GM23338 (cell line): ENCODE measurements at regions not wholly inside any gene's neighbourhood (a gene's known extent, or its start where the extent isn't known, plus 50 kb on each side); places are given as distances from the start of the nearest gene placed in this dataset.
"Not testable (repeated sequence)": the region's sequence is repeated elsewhere in the genome, so short reads cannot be mapped to it uniquely, and the experiment has no call there.

Experiments used
- ATAC-seq: fragments of 200-7000 bp; cut with Tn5 transposase; 3 replicates; pipeline ENCODE4 v1.9.1; 2020
- DNase-seq: peaks from one replicate; pipeline ENCODE4 v3.0.0-alpha.2; 2015; ENCODE audit warnings: low spot score
- H2AFZ ChIP-seq: fragments of 200-600 bp; sonication (generic); 2 replicates; pipeline ENCODE4 v1.8.0; 2016; ENCODE audit warnings: antibody characterized with exemption, mild to moderate bottlenecking, moderate library complexity
- H3F3A ChIP-seq: fragments of 200-600 bp; sonication (generic); replicated peaks from 2 replicates; pipeline ENCODE4 v1.8.0; 2017; ENCODE audit warnings: antibody characterized with exemption, mixed run types, low read depth
- H3K27ac ChIP-seq: fragments of 200-600 bp; sonication (generic); 2 replicates; pipeline ENCODE4 v1.6.1; 2016; ENCODE audit warnings: low read depth
- H3K27me3 ChIP-seq: fragments of 200-600 bp; sonication (generic); 2 replicates; pipeline ENCODE4 v1.8.0; 2016; ENCODE audit warnings: mild to moderate bottlenecking, mixed run types, moderate library complexity; ENCODE audit not compliant: insufficient read depth
- H3K36me3 ChIP-seq: fragments of 200-600 bp; sonication (generic); 2 replicates; pipeline ENCODE4 v1.8.0; 2016; ENCODE audit warnings: mild to moderate bottlenecking; ENCODE audit not compliant: insufficient read depth
- H3K4me1 ChIP-seq: fragments of 200-600 bp; sonication (generic); 2 replicates; pipeline ENCODE4 v1.8.0; 2016; ENCODE audit warnings: mild to moderate bottlenecking, moderate library complexity; ENCODE audit not compliant: insufficient read depth
- H3K4me2 ChIP-seq: fragments of 200-600 bp; sonication (generic); 2 replicates; pipeline ENCODE4 v1.7.1; 2017; ENCODE audit warnings: mixed run types
- H3K4me3 ChIP-seq: fragments of 200-600 bp; sonication (generic); 2 replicates; pipeline ENCODE4 v1.6.1; 2016; ENCODE audit warnings: mixed run types
- H3K79me2 ChIP-seq: fragments of 200-600 bp; sonication (generic); replicated peaks from 2 replicates; pipeline ENCODE4 v1.8.0; 2017; ENCODE audit warnings: mild to moderate bottlenecking; ENCODE audit not compliant: insufficient read depth
- H3K9me2 ChIP-seq: fragments of 200-600 bp; sonication (generic); 2 replicates; pipeline ENCODE4 v1.8.0; 2017; ENCODE audit not compliant: insufficient read depth
- H4K20me1 ChIP-seq: fragments of 200-600 bp; sonication (generic); replicated peaks from 2 replicates; pipeline ENCODE4 v1.8.0; 2017; ENCODE audit warnings: mild to moderate bottlenecking; ENCODE audit not compliant: insufficient read depth
- H3K27ac Mint-ChIP-seq: 2 replicates; pipeline ENCODE4 v1.8.0; 2020; ENCODE audit warnings: inconsistent platforms, mild to moderate bottlenecking, moderate library complexity, mixed read lengths
- H3K27me3 Mint-ChIP-seq: 3 replicates; pipeline ENCODE4 v1.8.0; 2022; ENCODE audit warnings: low read depth, mild to moderate bottlenecking, moderate library complexity, mixed read lengths, inconsistent platforms; ENCODE audit not compliant: insufficient read depth, poor library complexity
- H3K36me3 Mint-ChIP-seq: 3 replicates; pipeline ENCODE4 v1.8.0; 2021; ENCODE audit warnings: low read depth, mild to moderate bottlenecking, inconsistent platforms, moderate library complexity, mixed read lengths
- H3K4me1 Mint-ChIP-seq: 3 replicates; pipeline ENCODE4 v1.8.0; 2020; ENCODE audit warnings: mild to moderate bottlenecking, inconsistent platforms, mixed read lengths
- H3K4me3 Mint-ChIP-seq: 3 replicates; pipeline ENCODE4 v1.8.0; 2021; ENCODE audit warnings: moderate library complexity, mild to moderate bottlenecking, inconsistent platforms, mixed read lengths
- H3K9me3 Mint-ChIP-seq: 3 replicates; pipeline ENCODE4 v1.8.0; 2020; ENCODE audit warnings: moderate library complexity, mild to moderate bottlenecking, inconsistent platforms, mixed read lengths
- CREB1 ChIP-seq: fragments of 250-450 bp; sonication (Bioruptor Pico); IDR thresholded peaks from 2 replicates; pipeline ENCODE4 v1.5.0; 2020; ENCODE audit warnings: low read depth, mild to moderate bottlenecking, moderate library complexity
- ETS1 ChIP-seq: IDR thresholded peaks from 2 replicates; pipeline ENCODE4 v1.6.1; 2016; ENCODE audit warnings: antibody characterized with exemption
- EZH2 ChIP-seq: fragments of 200-600 bp; sonication (generic); IDR thresholded peaks from one replicate; pipeline ENCODE4 v1.8.0; 2017; ENCODE audit warnings: antibody characterized with exemption, mild to moderate bottlenecking, low read depth; ENCODE audit not compliant: unreplicated experiment
- EZH2phosphoT487 ChIP-seq: fragments of 200-600 bp; sonication (generic); IDR thresholded peaks from one replicate; pipeline ENCODE4 v1.8.1; 2018; ENCODE audit warnings: antibody characterized with exemption; ENCODE audit not compliant: unreplicated experiment
- JUNB ChIP-seq: IDR thresholded peaks from one replicate; pipeline ENCODE4 v1.6.1; 2016; ENCODE audit warnings: antibody characterized with exemption; ENCODE audit not compliant: unreplicated experiment
- NANOG ChIP-seq: IDR thresholded peaks from 2 replicates; pipeline ENCODE4 v1.6.1; 2016; ENCODE audit warnings: antibody characterized with exemption, borderline replicate concordance
- POLR2AphosphoS5 ChIP-seq: IDR thresholded peaks from 2 replicates; pipeline ENCODE4 v1.6.1; 2016; ENCODE audit warnings: antibody characterized with exemption, low read depth
- STAT1 ChIP-seq: IDR thresholded peaks from one replicate; pipeline ENCODE4 v1.6.1; 2016; ENCODE audit warnings: antibody characterized with exemption; ENCODE audit not compliant: unreplicated experiment
- ZNF114 ChIP-seq: fragments of 250-450 bp; sonication (Bioruptor Pico); IDR thresholded peaks from 2 replicates; pipeline ENCODE4 v1.5.0; 2020; ENCODE audit warnings: mild to moderate bottlenecking, moderate library complexity
- ZNF331 ChIP-seq: fragments of 250-450 bp; sonication (Bioruptor Pico); IDR thresholded peaks from 2 replicates; pipeline ENCODE4 v1.5.0; 2020; ENCODE audit warnings: low read depth, mild to moderate bottlenecking, moderate library complexity
- TF ChIP-seq, protein P1 (sequence below), 2 experiments: fragments of 200-600 bp in 1 of 2; sonication (generic) in 1 of 2; conservative IDR thresholded peaks; 2 replicates each; pipeline versions ENCODE4 v1.5.1 to v1.6.1; 2016 to 2017; ENCODE audit warnings: antibody characterized with exemption in 2 of 2, low read depth in 2 of 2, mild to moderate bottlenecking in 2 of 2, moderate library complexity in 1 of 2

DNA sequence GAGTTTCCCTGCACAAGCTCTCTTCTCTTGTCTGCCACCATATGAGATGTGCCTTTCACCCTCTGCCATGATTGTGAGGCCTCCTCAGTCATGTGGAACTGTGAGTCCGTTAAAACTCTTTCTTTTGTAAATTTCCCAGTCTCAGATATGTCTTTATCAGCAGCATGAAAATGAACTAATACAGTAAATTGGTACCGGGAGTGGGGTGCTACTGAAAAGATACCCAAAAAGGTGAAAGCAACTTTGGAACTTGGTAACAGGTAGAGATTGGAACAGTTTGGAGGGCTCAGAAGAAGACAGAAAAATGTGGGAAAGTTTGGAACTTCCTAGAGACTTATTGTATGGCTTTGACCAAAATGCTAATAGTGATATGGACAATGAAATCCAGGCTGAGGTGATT is 205.6 kb downstream of the LNPK start:
- H3K4me1 Mint-ChIP-seq, H4K20me1 ChIP-seq, H3K27ac Mint-ChIP-seq, H3K27me3 Mint-ChIP-seq, DNase-seq, H3K79me2 ChIP-seq, H3K4me1 ChIP-seq, ATAC-seq, H3K4me2 ChIP-seq, H3K27ac ChIP-seq, H3K27me3 ChIP-seq, H2AFZ ChIP-seq, H3K9me2 ChIP-seq, H3K4me3 ChIP-seq, H3K36me3 ChIP-seq, H3K4me3 Mint-ChIP-seq, H3F3A ChIP-seq: not testable (repeated sequence)
- peaks cover 18% of the 10 kb centered on the region for H3K36me3 Mint-ChIP-seq
- peaks cover 35% of the 10 kb centered on the region for H3K9me3 Mint-ChIP-seq

- 0 out of 2 replicates have a peak, but pooled peaks cover 5% of the 10 kb centered on the region for H3K9me2 ChIP-seq
- no peaks in the 10 kb centered on the region for H3K4me1 Mint-ChIP-seq
- no peak overlapping the region for H3K4me3 ChIP-seq
- no peak overlapping the region for H3K27ac Mint-ChIP-seq
- H3K79me2 ChIP-seq, result no peaks in the 10 kb centered on the region
- no peaks in the 10 kb centered on the region for H4K20me1 ChIP-seq
- no peaks in the 10 kb centered on the region for H3K4me1 ChIP-seq
- no peak overlapping the region for H2AFZ ChIP-seq
- no peaks in the 10 kb centered on the region for H3K27me3 ChIP-seq
- no peak overlapping the region for H3K27ac ChIP-seq
- H3K9me3 Mint-ChIP-seq, result peaks cover 35% of the 10 kb centered on the region
- H3K4me3 Mint-ChIP-seq, result no peak overlapping the region
- H3F3A ChIP-seq, result no peaks in the 10 kb centered on the region
- TF ChIP-seq NANOG, result no peak
- ATAC-seq, result no peak
- H3K27me3 Mint-ChIP-seq, result peaks cover 2% of the 10 kb centered on the region
- H3K36me3 ChIP-seq, result peaks cover 5% of the 10 kb centered on the region; the same call in 1 of the 2 replicates
- peaks cover 18% of the 10 kb centered on the region for H3K36me3 Mint-ChIP-seq
- DNase-seq, result no peak
- H3K4me2 ChIP-seq, result no peak overlapping the region
Measured at GRCh38 chr2:175793648-175794047, 208.4 kb downstream of the LNPK start.

- Mint-ChIP-seq H3K27ac (no peak overlapping the region), H3K36me3 (peaks cover 16% of the 10 kb centered on the region), H3K4me1 (no peaks in the 10 kb centered on the region), H3K9me3 (peaks cover 28% of the 10 kb centered on the region), H3K4me3 (no peak overlapping the region), H3K27me3 (peaks cover 2% of the 10 kb centered on the region)
- Histone ChIP-seq H3K4me1 (no peaks in the 10 kb centered on the region), H3K27ac (no peak overlapping the region), H3K9me2 (no peaks in the 10 kb centered on the region), H2AFZ (no peak overlapping the region), H3F3A (no peaks in the 10 kb centered on the region), H3K4me3 (no peak overlapping the region), H3K79me2 (no peaks in the 10 kb centered on the region), H3K27me3 (no peaks in the 10 kb centered on the region), H3K36me3 (peaks cover 5% of the 10 kb centered on the region; the same call in 1 of the 2 replicates), H4K20me1 (no peaks in the 10 kb centered on the region), H3K4me2 (no peak overlapping the region)
- no peak for ATAC-seq
- no peak for DNase-seq
- TF ChIP-seq EZH2phosphoT487 (no peak), CREB1 (CRISPR knock-in tag) (no peak), ETS1 (no peak), ZNF114 (CRISPR knock-in tag) (no peak), ZNF331 (no peak), JUNB (no peak), EZH2 (no peak), POLR2AphosphoS5 (no peak), STAT1 (no peak)
- TF ChIP-seq, protein P1, sequence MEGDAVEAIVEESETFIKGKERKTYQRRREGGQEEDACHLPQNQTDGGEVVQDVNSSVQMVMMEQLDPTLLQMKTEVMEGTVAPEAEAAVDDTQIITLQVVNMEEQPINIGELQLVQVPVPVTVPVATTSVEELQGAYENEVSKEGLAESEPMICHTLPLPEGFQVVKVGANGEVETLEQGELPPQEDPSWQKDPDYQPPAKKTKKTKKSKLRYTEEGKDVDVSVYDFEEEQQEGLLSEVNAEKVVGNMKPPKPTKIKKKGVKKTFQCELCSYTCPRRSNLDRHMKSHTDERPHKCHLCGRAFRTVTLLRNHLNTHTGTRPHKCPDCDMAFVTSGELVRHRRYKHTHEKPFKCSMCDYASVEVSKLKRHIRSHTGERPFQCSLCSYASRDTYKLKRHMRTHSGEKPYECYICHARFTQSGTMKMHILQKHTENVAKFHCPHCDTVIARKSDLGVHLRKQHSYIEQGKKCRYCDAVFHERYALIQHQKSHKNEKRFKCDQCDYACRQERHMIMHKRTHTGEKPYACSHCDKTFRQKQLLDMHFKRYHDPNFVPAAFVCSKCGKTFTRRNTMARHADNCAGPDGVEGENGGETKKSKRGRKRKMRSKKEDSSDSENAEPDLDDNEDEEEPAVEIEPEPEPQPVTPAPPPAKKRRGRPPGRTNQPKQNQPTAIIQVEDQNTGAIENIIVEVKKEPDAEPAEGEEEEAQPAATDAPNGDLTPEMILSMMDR (conservative IDR thresholded peaks at IDR 0.05; ENCODE audit: low read depth in 2 of 2), result no peak
Measured at GRCh38 chr2:175792881-175793280, 209.2 kb downstream of the LNPK start.
